HEK293T (cell line): ENCODE measurements at regions not wholly inside any gene's neighbourhood (a gene's known extent, or its start where the extent isn't known, plus 50 kb on each side); places are given as distances from the start of the nearest gene placed in this dataset.
"Not testable (repeated sequence)": the region's sequence is repeated elsewhere in the genome, so short reads cannot be mapped to it uniquely, and the experiment has no call there.

Experiments
- CTCF ChIA-PET: fragments of 350-600 bp; formaldehyde crosslinking; extraction: SDS; loops from one replicate; lab custom pipeline; 2021; ENCODE audit warnings: antibody characterized with exemption, inconsistent platforms; lab: Yijun Ruan, JAX
- POLR2A ChIA-PET: fragments of 350-600 bp; formaldehyde crosslinking; extraction: SDS; loops from one replicate; lab custom pipeline; 2020; ENCODE audit warnings: antibody characterized with exemption, inconsistent platforms; lab: Yijun Ruan, JAX
- DNase-seq: peaks from one replicate; pipeline ENCODE4 v3.0.0; 2012; ENCODE audit warnings: mixed read lengths; ENCODE audit errors: extremely low spot score
- ARNT ChIP-seq: fragments of 450-650 bp; IDR thresholded peaks from 2 replicates; pipeline ENCODE4 v1.6.1; 2017; ENCODE audit warnings: mild to moderate bottlenecking
- BHLHE40 ChIP-seq: fragments of 450-650 bp; IDR thresholded peaks from 2 replicates; pipeline ENCODE4 v1.6.1; 2016; ENCODE audit warnings: mild to moderate bottlenecking, moderate library complexity, borderline replicate concordance
- CTBP1 ChIP-seq: fragments of 450-650 bp; IDR thresholded peaks from 2 replicates; pipeline ENCODE4 v1.6.1; 2016; ENCODE audit warnings: borderline replicate concordance
- ELF4 ChIP-seq: fragments of 450-650 bp; IDR thresholded peaks from 2 replicates; pipeline ENCODE4 v1.6.1; 2017; ENCODE audit warnings: antibody characterized with exemption
- FOXA1 ChIP-seq: fragments of 450-650 bp; IDR thresholded peaks from 2 replicates; pipeline ENCODE4 v1.6.1; 2016; ENCODE audit warnings: mild to moderate bottlenecking
- FOXK2 ChIP-seq: fragments of 450-650 bp; IDR thresholded peaks from 2 replicates; pipeline ENCODE4 v1.6.1; 2016; ENCODE audit warnings: mild to moderate bottlenecking
- FOXM1 ChIP-seq: fragments of 450-650 bp; IDR thresholded peaks from 2 replicates; pipeline ENCODE4 v1.6.1; 2017; ENCODE audit warnings: mild to moderate bottlenecking, borderline replicate concordance
- HDGF ChIP-seq: fragments of 450-650 bp; IDR thresholded peaks from 2 replicates; pipeline ENCODE4 v1.6.1; 2017; ENCODE audit warnings: antibody characterized with exemption, borderline replicate concordance
- L3MBTL2 ChIP-seq: fragments of 450-650 bp; conservative IDR thresholded peaks from 2 replicates; pipeline ENCODE4 v1.6.1; 2016; ENCODE audit warnings: mild to moderate bottlenecking
- LEF1 ChIP-seq: fragments of 450-650 bp; IDR thresholded peaks from 2 replicates; pipeline ENCODE4 v1.6.1; 2017; ENCODE audit warnings: mild to moderate bottlenecking, borderline replicate concordance
- NFRKB ChIP-seq: fragments of 450-650 bp; IDR thresholded peaks from 2 replicates; pipeline ENCODE4 v1.6.1; 2016; ENCODE audit warnings: mild to moderate bottlenecking, moderate library complexity
- SP1 ChIP-seq: fragments of 450-650 bp; IDR thresholded peaks from 2 replicates; pipeline ENCODE4 v1.6.1; 2017
- SUZ12 ChIP-seq: fragments of 450-650 bp; IDR thresholded peaks from 2 replicates; pipeline ENCODE4 v1.6.1; 2016; ENCODE audit warnings: mild to moderate bottlenecking
- TARDBP ChIP-seq: fragments of 450-650 bp; IDR thresholded peaks from 2 replicates; pipeline ENCODE4 v1.6.1; 2016
- ZNF384 ChIP-seq: fragments of 450-650 bp; IDR thresholded peaks from 2 replicates; pipeline ENCODE4 v1.6.1; 2016
- TF ChIP-seq, protein P1 (sequence below): fragments of 450-650 bp; IDR thresholded peaks from 2 replicates; pipeline ENCODE4 v1.6.1; 2016

DNA sequence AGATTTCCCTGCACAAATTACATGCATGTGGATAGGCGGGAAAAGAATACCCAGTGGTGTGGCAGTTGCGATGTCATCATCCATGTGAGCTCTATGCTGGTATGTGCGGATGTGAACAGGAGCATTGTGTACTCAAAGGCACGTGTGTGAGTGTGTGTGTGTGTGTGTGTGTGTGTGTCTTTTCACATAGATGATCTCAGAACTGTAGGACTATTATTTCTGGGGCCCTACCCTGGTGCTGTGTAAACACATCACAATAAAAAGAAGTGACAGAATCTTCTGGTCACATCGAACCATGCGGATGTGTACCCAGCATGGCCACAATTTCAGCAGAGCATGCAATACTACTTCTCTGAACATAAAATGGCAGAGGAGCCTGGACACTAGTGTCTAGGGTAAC, 624.8 kb downstream of the MID1IP1 start:
- POLR2A ChIA-PET = no interaction called here
- CTCF ChIA-PET = no interaction called here
- DNase-seq = no peak
- TF ChIP-seq LEF1 = no peak

DNA sequence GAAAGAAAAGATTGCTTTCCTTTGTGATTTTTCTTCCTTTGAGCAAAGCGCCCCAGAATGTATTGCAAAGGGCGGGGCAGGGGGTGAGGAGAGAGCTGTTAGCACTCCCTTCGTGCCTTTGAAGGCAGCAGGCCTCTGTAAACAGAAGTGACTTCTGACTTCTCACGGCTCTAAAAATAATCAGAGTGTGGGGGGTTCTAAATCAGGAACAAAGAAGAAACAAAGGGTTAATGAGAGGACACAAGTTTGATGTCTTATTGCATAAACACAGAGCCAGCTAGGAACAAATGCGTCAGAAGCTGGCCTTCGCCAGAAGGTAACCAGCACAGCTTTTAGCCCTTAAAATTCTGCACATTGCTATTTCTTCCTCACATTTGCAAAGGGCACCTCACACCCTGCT, 626.2 kb downstream of the MID1IP1 start:
- ChIA-PET CTCF (no interaction called here), POLR2A (no interaction called here)
- TF ChIP-seq CTBP1 = no peak
- TF ChIP-seq, protein P1, sequence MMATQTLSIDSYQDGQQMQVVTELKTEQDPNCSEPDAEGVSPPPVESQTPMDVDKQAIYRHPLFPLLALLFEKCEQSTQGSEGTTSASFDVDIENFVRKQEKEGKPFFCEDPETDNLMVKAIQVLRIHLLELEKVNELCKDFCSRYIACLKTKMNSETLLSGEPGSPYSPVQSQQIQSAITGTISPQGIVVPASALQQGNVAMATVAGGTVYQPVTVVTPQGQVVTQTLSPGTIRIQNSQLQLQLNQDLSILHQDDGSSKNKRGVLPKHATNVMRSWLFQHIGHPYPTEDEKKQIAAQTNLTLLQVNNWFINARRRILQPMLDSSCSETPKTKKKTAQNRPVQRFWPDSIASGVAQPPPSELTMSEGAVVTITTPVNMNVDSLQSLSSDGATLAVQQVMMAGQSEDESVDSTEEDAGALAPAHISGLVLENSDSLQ = no peak
- no peak for TF ChIP-seq HDGF
- TF ChIP-seq ELF4 = no peak
- no peak for TF ChIP-seq NFRKB
- no peak for TF ChIP-seq LEF1
- no peak for TF ChIP-seq SUZ12
- TF ChIP-seq FOXK2 = no peak
- no peak for TF ChIP-seq SP1
- no peak for TF ChIP-seq ZNF384
- no peak for TF ChIP-seq FOXA1
- no peak for TF ChIP-seq FOXM1
- no peak for TF ChIP-seq L3MBTL2
- no peak for TF ChIP-seq BHLHE40
- no peak for DNase-seq

DNA sequence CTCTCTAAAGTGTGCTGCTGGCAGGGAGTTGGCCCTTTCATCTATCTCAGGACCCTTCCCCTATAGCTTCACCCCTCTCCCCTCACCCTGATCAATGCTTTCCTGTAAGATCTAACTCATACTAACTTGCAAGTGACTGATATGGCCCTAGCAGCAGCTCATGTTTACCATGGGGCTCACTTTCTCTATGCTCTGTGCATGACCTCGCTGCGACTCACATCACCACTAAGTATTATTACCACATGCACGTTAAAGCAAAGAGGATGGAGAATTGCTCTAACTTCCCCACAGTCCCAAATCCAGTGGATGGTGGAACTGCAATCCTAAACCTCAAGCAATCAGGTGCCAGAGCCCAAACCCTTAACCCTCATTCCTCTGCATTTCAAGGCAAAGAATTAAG, 626.6 kb downstream of the MID1IP1 start:
- CTCF ChIA-PET = no interaction called here
- DNase-seq = no peak
- TF ChIP-seq SP1 (no peak), SUZ12 (no peak), HDGF (no peak), FOXM1 (no peak), BHLHE40 (no peak), LEF1 (no peak), NFRKB (no peak), ZNF384 (no peak), ELF4 (no peak), FOXA1 (no peak), TARDBP (no peak), ARNT (no peak), FOXK2 (no peak), L3MBTL2 (no peak), CTBP1 (no peak)
- TF ChIP-seq, protein P1 = no peak
- POLR2A ChIA-PET = no interaction called here

DNA sequence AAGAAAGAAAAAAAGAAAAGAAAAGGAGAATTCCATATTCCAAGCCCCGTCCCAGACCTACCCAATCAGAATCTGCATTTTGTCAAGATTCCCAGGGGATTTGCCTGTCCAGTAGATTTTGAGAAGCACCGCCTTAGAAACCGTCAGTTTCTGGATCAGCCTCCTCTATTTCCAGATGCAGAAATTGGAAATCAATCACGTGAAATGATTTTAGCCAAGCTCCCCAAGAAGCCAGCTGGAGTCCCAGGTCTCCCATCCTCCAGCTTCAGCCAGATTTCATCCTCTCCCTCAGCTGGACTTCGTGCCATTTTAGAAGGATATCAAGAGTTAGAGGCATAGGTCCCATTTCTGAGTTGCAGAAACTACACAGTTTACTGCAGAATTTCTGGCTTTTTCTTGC, 629.3 kb downstream of the MID1IP1 start:
- no peak for DNase-seq
- POLR2A ChIA-PET = no interaction called here
- CTCF ChIA-PET = no interaction called here
- TF ChIP-seq FOXA1 (no peak), BHLHE40 (no peak), TARDBP (no peak), CTBP1 (no peak), SUZ12 (no peak), HDGF (no peak), ELF4 (no peak), ARNT (no peak), L3MBTL2 (no peak), LEF1 (no peak), NFRKB (no peak), FOXM1 (no peak), SP1 (no peak), FOXK2 (no peak)
- TF ChIP-seq, protein P1 = no peak

DNA sequence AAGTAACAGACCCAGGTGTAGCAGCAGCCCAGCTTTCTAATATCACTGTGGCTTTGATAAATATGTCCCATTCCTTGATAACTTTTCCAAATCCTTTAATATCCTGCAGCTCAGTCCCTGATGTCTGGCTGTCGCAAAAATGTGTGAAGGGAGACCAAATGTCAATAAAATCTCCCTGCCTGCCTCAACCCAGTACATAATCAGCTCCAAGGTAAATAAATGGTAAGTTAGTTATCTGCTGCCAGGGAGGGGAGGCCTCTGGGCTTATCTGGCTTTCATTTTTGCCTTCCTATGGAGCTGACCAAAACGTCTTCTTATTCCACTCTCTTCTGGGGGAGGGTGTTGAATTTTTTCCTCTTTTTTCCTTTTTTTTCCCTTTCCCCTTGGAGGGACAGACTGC, 630.6 kb downstream of the MID1IP1 start:
- ChIA-PET CTCF (interaction anchor here (0.7 kb wide), 1 partner anchor 280 kb away, joined by 4 read pairs; no protein-coding TSS in a partner anchor), POLR2A (no interaction called here)
- no peak for TF ChIP-seq ARNT
- TF ChIP-seq SUZ12 = no peak
- TF ChIP-seq FOXM1 = no peak
- DNase-seq = no peak

DNA sequence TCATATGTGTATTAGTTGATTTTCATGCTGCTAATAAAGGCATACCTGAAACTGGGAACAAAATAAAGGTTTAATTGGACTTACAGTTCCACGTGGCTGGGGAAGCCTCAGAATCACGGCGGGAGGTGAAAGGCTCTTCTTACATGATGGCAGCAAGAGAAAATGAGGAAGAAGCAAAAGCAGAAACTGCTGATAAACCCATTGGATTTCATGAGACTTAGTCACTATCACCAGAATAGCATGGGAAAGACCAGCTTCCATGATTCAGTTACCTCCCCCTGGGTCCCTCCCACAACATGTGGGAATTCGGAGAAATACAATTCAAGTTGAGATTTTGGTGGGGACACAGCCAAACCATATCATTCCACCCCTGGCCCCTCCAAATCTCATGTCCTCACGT, 633.4 kb downstream of the MID1IP1 start:
- DNase-seq, CTCF ChIA-PET, POLR2A ChIA-PET: not testable (repeated sequence)

DNA sequence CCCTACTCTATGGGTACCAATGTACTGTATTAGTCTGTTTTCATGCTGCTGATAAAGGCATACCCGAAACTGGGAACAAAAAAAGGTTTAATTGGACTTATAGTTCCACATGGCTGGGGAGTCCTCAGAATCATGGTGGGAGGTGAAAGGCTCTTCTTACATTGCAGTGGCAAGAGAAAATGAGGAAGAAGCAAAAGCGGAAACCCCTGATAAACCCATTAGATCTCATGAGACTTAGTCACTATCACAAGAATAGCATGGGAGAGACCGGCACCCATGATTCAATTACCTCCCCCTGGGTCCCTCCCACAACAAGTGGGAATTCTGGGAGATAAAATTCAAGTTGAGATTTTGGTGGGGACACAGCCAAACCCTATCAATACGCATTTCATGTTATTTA, 635.3 kb downstream of the MID1IP1 start:
- CTCF ChIA-PET, POLR2A ChIA-PET, DNase-seq: not testable (repeated sequence)
